Adrenal gland (tissue), 5 donors: ENCODE measurements at regions not wholly inside any gene's neighbourhood (a gene's known extent, or its start where the extent isn't known, plus 50 kb on each side); places are given as distances from the start of the nearest gene placed in this dataset.

ENCODE experiments used
- POLR2A ChIP-seq, 2 donors: fragments of 450-650 bp; IDR thresholded peaks; one replicate each; pipeline ENCODE4 v1.6.1; 2017; ENCODE audit warnings: antibody characterized with exemption in 2 of 2, mild to moderate bottlenecking in 2 of 2, moderate library complexity in 1 of 2
- TF ChIP-seq, protein P1 (sequence below), 6 experiments: fragments of 450-650 bp in 4 of 6; fragments of 200-600 bp in 2 of 6; sonication (generic) in 1 of 6; IDR thresholded peaks; 1 replicate in 5 of 6; 2 replicates in 1 of 6; pipeline versions ENCODE4 v1.5.1 to v1.8.0; 2016 to 2021; ENCODE audit warnings: antibody characterized with exemption in 6 of 6, mild to moderate bottlenecking in 2 of 6, moderate library complexity in 1 of 6
- donor health status: DM: no; HTN: no; CAD: no.

DNA sequence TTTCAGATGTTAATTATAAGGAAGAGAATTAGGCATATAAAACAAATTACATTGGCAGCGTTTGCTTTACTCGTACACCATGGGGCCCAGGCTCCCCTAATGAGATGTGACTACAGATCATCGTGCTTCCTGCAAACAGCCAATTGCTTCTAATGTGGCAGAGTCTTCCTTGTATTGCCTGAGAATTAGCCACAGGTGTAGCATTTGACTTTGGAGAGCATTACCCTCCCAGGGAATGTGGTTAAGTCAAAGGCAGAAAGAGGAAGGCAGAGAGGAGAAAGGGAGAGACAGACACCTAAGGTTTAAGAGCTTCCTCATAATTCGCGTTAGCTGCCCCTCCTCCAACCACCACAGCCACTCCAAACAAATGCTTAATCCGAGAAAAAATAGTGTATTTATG is 97.0 kb downstream of the MID1IP1 start:
- TF ChIP-seq, protein P1, sequence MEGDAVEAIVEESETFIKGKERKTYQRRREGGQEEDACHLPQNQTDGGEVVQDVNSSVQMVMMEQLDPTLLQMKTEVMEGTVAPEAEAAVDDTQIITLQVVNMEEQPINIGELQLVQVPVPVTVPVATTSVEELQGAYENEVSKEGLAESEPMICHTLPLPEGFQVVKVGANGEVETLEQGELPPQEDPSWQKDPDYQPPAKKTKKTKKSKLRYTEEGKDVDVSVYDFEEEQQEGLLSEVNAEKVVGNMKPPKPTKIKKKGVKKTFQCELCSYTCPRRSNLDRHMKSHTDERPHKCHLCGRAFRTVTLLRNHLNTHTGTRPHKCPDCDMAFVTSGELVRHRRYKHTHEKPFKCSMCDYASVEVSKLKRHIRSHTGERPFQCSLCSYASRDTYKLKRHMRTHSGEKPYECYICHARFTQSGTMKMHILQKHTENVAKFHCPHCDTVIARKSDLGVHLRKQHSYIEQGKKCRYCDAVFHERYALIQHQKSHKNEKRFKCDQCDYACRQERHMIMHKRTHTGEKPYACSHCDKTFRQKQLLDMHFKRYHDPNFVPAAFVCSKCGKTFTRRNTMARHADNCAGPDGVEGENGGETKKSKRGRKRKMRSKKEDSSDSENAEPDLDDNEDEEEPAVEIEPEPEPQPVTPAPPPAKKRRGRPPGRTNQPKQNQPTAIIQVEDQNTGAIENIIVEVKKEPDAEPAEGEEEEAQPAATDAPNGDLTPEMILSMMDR (IDR thresholded peaks at IDR 0.05), result no peak
- TF ChIP-seq POLR2A (IDR thresholded peaks at IDR 0.05), result no peak
